Neural progenitor cell (in vitro differentiated cells): ENCODE measurements at regions not wholly inside any gene's neighbourhood (a gene's known extent, or its start where the extent isn't known, plus 50 kb on each side); places are given as distances from the start of the nearest gene placed in this dataset.

Experiments used
- EZH2phosphoT487 ChIP-seq: fragments of 200-600 bp; sonication (generic); IDR thresholded peaks from 2 replicates; pipeline ENCODE4 v1.6.1; 2017; ENCODE audit warnings: antibody characterized with exemption
- TF ChIP-seq, protein P1 (sequence below): fragments of 200-600 bp; sonication (generic); IDR thresholded peaks from 2 replicates; pipeline ENCODE4 v1.5.1; 2017; ENCODE audit warnings: antibody characterized with exemption, mild to moderate bottlenecking

DNA sequence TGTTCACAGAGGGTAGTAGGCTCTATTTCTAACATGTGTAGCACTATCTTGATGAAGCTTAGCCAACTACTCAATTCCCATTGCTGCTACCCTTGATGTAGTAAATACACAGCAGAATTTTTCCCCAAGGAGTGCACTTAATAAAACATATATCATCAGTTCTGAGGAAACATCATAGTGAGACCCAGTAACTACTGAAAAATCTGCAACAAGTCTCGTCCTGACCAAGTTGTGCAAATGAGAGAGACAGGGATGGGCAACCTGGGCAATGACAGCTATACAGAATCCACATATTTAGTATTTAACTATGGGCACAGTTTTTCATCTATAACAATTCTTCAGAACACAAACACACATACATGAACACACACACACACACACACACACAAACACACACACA lies 1073.8 kb upstream of the SORCS1 start:
- TF ChIP-seq, protein P1, sequence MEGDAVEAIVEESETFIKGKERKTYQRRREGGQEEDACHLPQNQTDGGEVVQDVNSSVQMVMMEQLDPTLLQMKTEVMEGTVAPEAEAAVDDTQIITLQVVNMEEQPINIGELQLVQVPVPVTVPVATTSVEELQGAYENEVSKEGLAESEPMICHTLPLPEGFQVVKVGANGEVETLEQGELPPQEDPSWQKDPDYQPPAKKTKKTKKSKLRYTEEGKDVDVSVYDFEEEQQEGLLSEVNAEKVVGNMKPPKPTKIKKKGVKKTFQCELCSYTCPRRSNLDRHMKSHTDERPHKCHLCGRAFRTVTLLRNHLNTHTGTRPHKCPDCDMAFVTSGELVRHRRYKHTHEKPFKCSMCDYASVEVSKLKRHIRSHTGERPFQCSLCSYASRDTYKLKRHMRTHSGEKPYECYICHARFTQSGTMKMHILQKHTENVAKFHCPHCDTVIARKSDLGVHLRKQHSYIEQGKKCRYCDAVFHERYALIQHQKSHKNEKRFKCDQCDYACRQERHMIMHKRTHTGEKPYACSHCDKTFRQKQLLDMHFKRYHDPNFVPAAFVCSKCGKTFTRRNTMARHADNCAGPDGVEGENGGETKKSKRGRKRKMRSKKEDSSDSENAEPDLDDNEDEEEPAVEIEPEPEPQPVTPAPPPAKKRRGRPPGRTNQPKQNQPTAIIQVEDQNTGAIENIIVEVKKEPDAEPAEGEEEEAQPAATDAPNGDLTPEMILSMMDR, result no peak
- no peak for TF ChIP-seq EZH2phosphoT487
